H1 (cell line): ENCODE measurements at regions not wholly inside any gene's neighbourhood (a gene's known extent, or its start where the extent isn't known, plus 50 kb on each side); places are given as distances from the start of the nearest gene placed in this dataset.

Source experiments
- BCL11A ChIP-seq, 2 experiments: IDR thresholded peaks; one replicate each; pipeline ENCODE4 v1.6.1; 2011; ENCODE audit warnings: low read depth in 2 of 2, low read length in 2 of 2, mild to moderate bottlenecking in 2 of 2
- EZH2 ChIP-seq: fragments of 200-600 bp; sonication (generic); IDR thresholded peaks from 2 replicates; pipeline ENCODE4 v1.7.1; 2012; ENCODE audit warnings: low read depth, mild to moderate bottlenecking, moderate library complexity, low read length, inconsistent platforms; ENCODE audit not compliant: severe bottlenecking
- RAD21 ChIP-seq, 2 experiments: IDR thresholded peaks in 1 of 2; conservative IDR thresholded peaks in 1 of 2; 2 replicates each; pipeline ENCODE4 v1.6.1; 2011; ENCODE audit warnings: low read depth in 2 of 2, low read length in 2 of 2, improper control_type of control experiment in 1 of 2, inconsistent platforms in 1 of 2, mild to moderate bottlenecking in 1 of 2, moderate library complexity in 1 of 2
- SIN3A ChIP-seq, 2 experiments: IDR thresholded peaks in 1 of 2; conservative IDR thresholded peaks in 1 of 2; 2 replicates each; pipeline ENCODE4 v1.6.1; 2011 to 2012; ENCODE audit warnings: low read length in 2 of 2, improper control_type of control experiment in 1 of 2, low read depth in 1 of 2, mild to moderate bottlenecking in 1 of 2
- TCF12 ChIP-seq: IDR thresholded peaks from 2 replicates; pipeline ENCODE4 v1.6.1; 2011; ENCODE audit warnings: low read depth, mild to moderate bottlenecking, low read length
- TF ChIP-seq, protein P1 (sequence below), 3 experiments: IDR thresholded peaks; 1 replicate in 2 of 3; 2 replicates in 1 of 3; pipeline versions ENCODE4 v1.5.1 to v1.6.1; 2011; ENCODE audit warnings: low read length in 3 of 3, mild to moderate bottlenecking in 3 of 3, inconsistent platforms in 2 of 3, low read depth in 1 of 3, moderate library complexity in 1 of 3; ENCODE audit not compliant: insufficient read depth in 1 of 3; ENCODE audit errors: control extremely low read depth in 1 of 3

DNA sequence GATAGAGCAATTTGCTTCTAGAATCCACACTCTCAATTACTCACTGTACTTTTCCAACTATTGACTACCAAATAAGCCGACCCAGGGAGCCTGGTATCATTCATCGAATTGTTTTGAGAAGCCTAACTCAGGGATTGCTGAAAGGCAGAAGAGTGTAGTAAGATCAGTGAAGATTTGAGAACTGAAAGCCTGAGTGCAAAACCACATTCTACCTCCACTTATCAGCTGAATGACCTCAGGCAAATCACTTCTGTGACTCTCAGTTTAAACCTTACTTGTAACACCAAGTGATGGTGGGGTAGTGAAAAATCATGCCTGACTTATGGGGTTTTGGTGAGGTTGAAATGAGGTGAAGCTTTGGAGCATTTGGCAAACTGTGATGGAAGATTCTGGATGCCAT is 126.1 kb upstream of the MAX start:
- no peak for TF ChIP-seq EZH2
- TF ChIP-seq RAD21 (IDR thresholded peaks at IDR 0.05 in 1 of 2, conservative IDR thresholded peaks at IDR 0.05 in 1 of 2; ENCODE audit: low read depth in 2 of 2, low read length in 2 of 2), result no peak
- TF ChIP-seq SIN3A (conservative IDR thresholded peaks at IDR 0.05 in 1 of 2, IDR thresholded peaks at IDR 0.05 in 1 of 2; ENCODE audit: low read depth in 1 of 2, low read length in 2 of 2), result no peak
- no peak for TF ChIP-seq TCF12
- TF ChIP-seq BCL11A (IDR thresholded peaks at IDR 0.05; ENCODE audit: low read depth in 2 of 2, low read length in 2 of 2), result no peak
- TF ChIP-seq, protein P1, sequence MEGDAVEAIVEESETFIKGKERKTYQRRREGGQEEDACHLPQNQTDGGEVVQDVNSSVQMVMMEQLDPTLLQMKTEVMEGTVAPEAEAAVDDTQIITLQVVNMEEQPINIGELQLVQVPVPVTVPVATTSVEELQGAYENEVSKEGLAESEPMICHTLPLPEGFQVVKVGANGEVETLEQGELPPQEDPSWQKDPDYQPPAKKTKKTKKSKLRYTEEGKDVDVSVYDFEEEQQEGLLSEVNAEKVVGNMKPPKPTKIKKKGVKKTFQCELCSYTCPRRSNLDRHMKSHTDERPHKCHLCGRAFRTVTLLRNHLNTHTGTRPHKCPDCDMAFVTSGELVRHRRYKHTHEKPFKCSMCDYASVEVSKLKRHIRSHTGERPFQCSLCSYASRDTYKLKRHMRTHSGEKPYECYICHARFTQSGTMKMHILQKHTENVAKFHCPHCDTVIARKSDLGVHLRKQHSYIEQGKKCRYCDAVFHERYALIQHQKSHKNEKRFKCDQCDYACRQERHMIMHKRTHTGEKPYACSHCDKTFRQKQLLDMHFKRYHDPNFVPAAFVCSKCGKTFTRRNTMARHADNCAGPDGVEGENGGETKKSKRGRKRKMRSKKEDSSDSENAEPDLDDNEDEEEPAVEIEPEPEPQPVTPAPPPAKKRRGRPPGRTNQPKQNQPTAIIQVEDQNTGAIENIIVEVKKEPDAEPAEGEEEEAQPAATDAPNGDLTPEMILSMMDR (IDR thresholded peaks at IDR 0.05; ENCODE audit: control extremely low read depth in 1 of 3, insufficient read depth in 1 of 3, low read depth in 1 of 3, low read length in 3 of 3), result no peak
